ENCODE measurements at regions not wholly inside any gene's neighbourhood (a gene's known extent, or its start where the extent isn't known, plus 50 kb on each side); places are given as distances from the start of the nearest gene placed in this dataset.

DNA sequence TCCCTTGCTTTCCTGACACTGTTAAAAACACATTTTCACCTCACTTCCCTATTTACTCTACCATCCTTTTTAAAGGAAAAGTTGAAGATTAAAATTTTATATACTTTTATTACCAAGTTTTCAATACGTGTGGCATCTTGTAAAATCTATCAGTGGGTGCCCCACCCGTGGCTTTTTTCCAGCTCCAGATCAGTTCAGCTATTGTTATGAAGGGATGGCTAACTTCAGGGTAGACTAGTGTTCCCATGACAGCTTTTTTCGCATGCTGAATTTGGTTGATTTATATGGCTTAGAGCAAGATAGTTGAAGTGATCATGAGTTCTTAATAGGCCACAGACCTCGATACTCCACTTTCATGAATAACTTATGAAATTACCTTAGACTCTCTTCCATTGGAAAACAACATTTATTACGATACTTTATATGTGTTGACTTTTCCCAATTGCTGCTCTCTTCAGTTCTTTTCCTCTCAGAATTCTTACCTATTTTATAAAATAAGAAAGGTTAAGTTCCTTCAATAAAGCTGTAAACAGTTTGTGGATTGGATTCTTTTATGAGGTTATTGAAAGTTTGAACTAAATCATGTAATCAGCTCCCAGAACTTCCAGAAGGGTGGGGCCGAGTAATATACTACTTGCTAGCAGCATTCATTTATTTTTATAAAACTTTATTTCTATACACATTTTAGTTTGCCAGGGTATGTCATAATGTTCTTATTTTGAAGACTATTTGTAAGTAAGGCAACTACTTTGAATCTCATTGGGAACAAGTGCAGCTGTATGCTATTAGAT is 680.9 kb downstream of the SATB2 start:
- TF ChIP-seq, protein P1, sequence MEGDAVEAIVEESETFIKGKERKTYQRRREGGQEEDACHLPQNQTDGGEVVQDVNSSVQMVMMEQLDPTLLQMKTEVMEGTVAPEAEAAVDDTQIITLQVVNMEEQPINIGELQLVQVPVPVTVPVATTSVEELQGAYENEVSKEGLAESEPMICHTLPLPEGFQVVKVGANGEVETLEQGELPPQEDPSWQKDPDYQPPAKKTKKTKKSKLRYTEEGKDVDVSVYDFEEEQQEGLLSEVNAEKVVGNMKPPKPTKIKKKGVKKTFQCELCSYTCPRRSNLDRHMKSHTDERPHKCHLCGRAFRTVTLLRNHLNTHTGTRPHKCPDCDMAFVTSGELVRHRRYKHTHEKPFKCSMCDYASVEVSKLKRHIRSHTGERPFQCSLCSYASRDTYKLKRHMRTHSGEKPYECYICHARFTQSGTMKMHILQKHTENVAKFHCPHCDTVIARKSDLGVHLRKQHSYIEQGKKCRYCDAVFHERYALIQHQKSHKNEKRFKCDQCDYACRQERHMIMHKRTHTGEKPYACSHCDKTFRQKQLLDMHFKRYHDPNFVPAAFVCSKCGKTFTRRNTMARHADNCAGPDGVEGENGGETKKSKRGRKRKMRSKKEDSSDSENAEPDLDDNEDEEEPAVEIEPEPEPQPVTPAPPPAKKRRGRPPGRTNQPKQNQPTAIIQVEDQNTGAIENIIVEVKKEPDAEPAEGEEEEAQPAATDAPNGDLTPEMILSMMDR (IDR thresholded peaks at IDR 0.05), result no peak
- no peak for TF ChIP-seq EZH2 (IDR thresholded peaks at IDR 0.05; ENCODE audit: borderline replicate concordance, insufficient read depth, low read depth, low read length, poor library complexity, severe bottlenecking)
